H9 (cell line): ENCODE measurements at regions not wholly inside any gene's neighbourhood (a gene's known extent, or its start where the extent isn't known, plus 50 kb on each side); places are given as distances from the start of the nearest gene placed in this dataset.

Source experiments
- DNase-seq: peaks from one replicate; pipeline ENCODE4 v3.0.0-alpha.2; 2017
- H2AFZ ChIP-seq: one replicate; pipeline ENCODE4 v1.6.1; 2013; ENCODE audit warnings: mild to moderate bottlenecking, low read length, control low read depth, moderate library complexity
- H2AK5ac ChIP-seq: 2 replicates; pipeline ENCODE4 v1.6.1; 2013; ENCODE audit warnings: low read length, control low read depth, mixed read lengths; ENCODE audit not compliant: insufficient read length
- H2BK120ac ChIP-seq: one replicate; pipeline ENCODE4 v1.6.1; 2013; ENCODE audit warnings: low read depth, mild to moderate bottlenecking, low read length, control low read depth, inconsistent platforms; ENCODE audit not compliant: poor library complexity, severe bottlenecking
- H2BK12ac ChIP-seq: 2 replicates; pipeline ENCODE4 v1.6.1; 2013; ENCODE audit warnings: low read length, control low read depth, mixed read lengths, low read depth; ENCODE audit not compliant: insufficient read length
- H2BK15ac ChIP-seq: 2 replicates; pipeline ENCODE4 v1.6.1; 2013; ENCODE audit warnings: low read depth, low read length, control low read depth
- H2BK20ac ChIP-seq: one replicate; pipeline ENCODE4 v1.6.1; 2013; ENCODE audit warnings: low read depth, mild to moderate bottlenecking, low read length, control low read depth, inconsistent platforms; ENCODE audit not compliant: poor library complexity, severe bottlenecking
- H2BK5ac ChIP-seq: 2 replicates; pipeline ENCODE4 v1.6.1; 2013; ENCODE audit warnings: low read length, control low read depth, mixed read lengths; ENCODE audit not compliant: insufficient read length
- H3K14ac ChIP-seq: 2 replicates; pipeline ENCODE4 v1.6.1; 2013; ENCODE audit warnings: low read length, control low read depth; ENCODE audit not compliant: insufficient read depth
- H3K18ac ChIP-seq: 2 replicates; pipeline ENCODE4 v1.6.1; 2013; ENCODE audit warnings: low read depth, mild to moderate bottlenecking, mixed read lengths, low read length, control low read depth; ENCODE audit not compliant: insufficient read length
- H3K23ac ChIP-seq: 2 replicates; pipeline ENCODE4 v1.6.1; 2013; ENCODE audit warnings: low read length, control low read depth, mixed read lengths, low read depth; ENCODE audit not compliant: insufficient read length
- H3K23me2 ChIP-seq: 2 replicates; pipeline ENCODE4 v1.6.1; 2013; ENCODE audit warnings: low read depth, mild to moderate bottlenecking, mixed read lengths, low read length, control low read depth; ENCODE audit not compliant: insufficient read length, poor library complexity, severe bottlenecking
- H3K27ac ChIP-seq: 2 replicates; pipeline ENCODE4 v1.5.1; 2013; ENCODE audit warnings: low read length, control low read depth, mixed read lengths, low read depth; ENCODE audit not compliant: insufficient read length
- H3K27me3 ChIP-seq: 2 replicates; pipeline ENCODE4 v1.6.1; 2013; ENCODE audit warnings: low read length, control low read depth, inconsistent platforms; ENCODE audit not compliant: insufficient read depth
- H3K4ac ChIP-seq: 2 replicates; pipeline ENCODE4 v1.6.1; 2013; ENCODE audit warnings: low read depth, mild to moderate bottlenecking, control low read depth, inconsistent platforms, low read length, moderate library complexity
- H3K4me1 ChIP-seq: 2 replicates; pipeline ENCODE4 v1.6.1; 2013; ENCODE audit warnings: low read length, control low read depth, inconsistent platforms; ENCODE audit not compliant: insufficient read depth
- H3K4me2 ChIP-seq: 2 replicates; pipeline ENCODE4 v1.6.1; 2013; ENCODE audit warnings: low read length, control low read depth, mixed read lengths; ENCODE audit not compliant: insufficient read length, insufficient read depth
- H3K56ac ChIP-seq: 2 replicates; pipeline ENCODE4 v1.6.1; 2013; ENCODE audit warnings: low read depth, mild to moderate bottlenecking, mixed read lengths, low read length, control low read depth; ENCODE audit not compliant: insufficient read length
- H3K79me1 ChIP-seq: 2 replicates; pipeline ENCODE4 v1.6.1; 2013; ENCODE audit warnings: low read depth, mild to moderate bottlenecking, moderate library complexity, low read length, control low read depth, inconsistent platforms; ENCODE audit not compliant: insufficient read depth, poor library complexity, severe bottlenecking
- H3K79me2 ChIP-seq: 2 replicates; pipeline ENCODE4 v1.6.1; 2013; ENCODE audit warnings: low read length, control low read depth, inconsistent platforms; ENCODE audit not compliant: insufficient read depth
- H3K9ac ChIP-seq: 2 replicates; pipeline ENCODE4 v1.6.1; 2013; ENCODE audit warnings: low read length, control low read depth, mixed read lengths; ENCODE audit not compliant: insufficient read length; ENCODE audit errors: extremely low read depth
- H3K9me3 ChIP-seq: one replicate; pipeline ENCODE4 v1.6.1; 2013; ENCODE audit warnings: low read depth, low read length, inconsistent platforms; ENCODE audit not compliant: control insufficient read depth
- H3T11ph ChIP-seq: one replicate; pipeline ENCODE4 v1.6.1; 2013; ENCODE audit warnings: mild to moderate bottlenecking, low read length, control low read depth, inconsistent platforms
- H4K20me1 ChIP-seq: one replicate; pipeline ENCODE4 v1.6.1; 2013; ENCODE audit not compliant: control insufficient read depth, insufficient read length, insufficient read depth
- H4K5ac ChIP-seq: 2 replicates; pipeline ENCODE4 v1.6.1; 2013; ENCODE audit warnings: low read depth, mild to moderate bottlenecking, mixed read lengths, low read length, control low read depth; ENCODE audit not compliant: insufficient read length
- H4K8ac ChIP-seq: replicated peaks from 2 replicates; pipeline ENCODE4 v1.6.1; 2013; ENCODE audit warnings: low read length, control low read depth, mixed read lengths, low read depth; ENCODE audit not compliant: insufficient read length
- H4K91ac ChIP-seq: 2 replicates; pipeline ENCODE4 v1.6.1; 2013; ENCODE audit warnings: low read depth, mild to moderate bottlenecking, moderate library complexity, mixed read lengths, low read length, control low read depth; ENCODE audit not compliant: insufficient read length
- H3K27ac Mint-ChIP-seq, 3 experiments: 2 replicates in 2 of 3; 3 replicates in 1 of 3; pipeline ENCODE4 v1.8.0; 2020 to 2021; ENCODE audit warnings: mixed read lengths in 3 of 3, mild to moderate bottlenecking in 1 of 3, moderate library complexity in 1 of 3
- H3K27me3 Mint-ChIP-seq: 2 replicates; pipeline ENCODE4 v1.8.0; 2021; ENCODE audit warnings: low read depth, mild to moderate bottlenecking, moderate library complexity, mixed read lengths
- H3K36me3 Mint-ChIP-seq, 3 experiments: 2 replicates in 2 of 3; 3 replicates in 1 of 3; pipeline ENCODE4 v1.8.0; 2020 to 2021; ENCODE audit warnings: low read depth in 3 of 3, mixed read lengths in 3 of 3; ENCODE audit not compliant: insufficient read depth in 1 of 3
- H3K4me1 Mint-ChIP-seq, 2 experiments: 2 replicates each; pipeline ENCODE4 v1.8.0; 2020; ENCODE audit warnings: mixed read lengths in 2 of 2
- H3K4me3 Mint-ChIP-seq, 2 experiments: 2 replicates in 1 of 2; 3 replicates in 1 of 2; pipeline ENCODE4 v1.8.0; 2020 to 2021; ENCODE audit warnings: mild to moderate bottlenecking in 2 of 2, mixed read lengths in 2 of 2, moderate library complexity in 1 of 2
- H3K9me3 Mint-ChIP-seq, 2 experiments: 2 replicates in 1 of 2; 3 replicates in 1 of 2; pipeline ENCODE4 v1.8.0; 2020; ENCODE audit warnings: mild to moderate bottlenecking in 2 of 2, mixed read lengths in 2 of 2, moderate library complexity in 1 of 2
- CTCF ChIP-seq: fragments of 200-600 bp; sonication (generic); conservative IDR thresholded peaks from 3 replicates; pipeline ENCODE4 v1.8.0; 2021; ENCODE audit warnings: antibody characterized with exemption, mild to moderate bottlenecking
- WGBS: extraction: QIAGEN DNeasy Blood & Tissue Kit; methylation state at CpG from one replicate; pipeline ENCODE4 v1.1.7; 2013; ENCODE audit warnings: missing lambda C conversion rate, low lambda C conversion rate, mixed read lengths; ENCODE audit not compliant: insufficient read length; ENCODE audit errors: extremely low coverage; 5-methylcytosine and 5-hydroxymethylcytosine counted together

DNA sequence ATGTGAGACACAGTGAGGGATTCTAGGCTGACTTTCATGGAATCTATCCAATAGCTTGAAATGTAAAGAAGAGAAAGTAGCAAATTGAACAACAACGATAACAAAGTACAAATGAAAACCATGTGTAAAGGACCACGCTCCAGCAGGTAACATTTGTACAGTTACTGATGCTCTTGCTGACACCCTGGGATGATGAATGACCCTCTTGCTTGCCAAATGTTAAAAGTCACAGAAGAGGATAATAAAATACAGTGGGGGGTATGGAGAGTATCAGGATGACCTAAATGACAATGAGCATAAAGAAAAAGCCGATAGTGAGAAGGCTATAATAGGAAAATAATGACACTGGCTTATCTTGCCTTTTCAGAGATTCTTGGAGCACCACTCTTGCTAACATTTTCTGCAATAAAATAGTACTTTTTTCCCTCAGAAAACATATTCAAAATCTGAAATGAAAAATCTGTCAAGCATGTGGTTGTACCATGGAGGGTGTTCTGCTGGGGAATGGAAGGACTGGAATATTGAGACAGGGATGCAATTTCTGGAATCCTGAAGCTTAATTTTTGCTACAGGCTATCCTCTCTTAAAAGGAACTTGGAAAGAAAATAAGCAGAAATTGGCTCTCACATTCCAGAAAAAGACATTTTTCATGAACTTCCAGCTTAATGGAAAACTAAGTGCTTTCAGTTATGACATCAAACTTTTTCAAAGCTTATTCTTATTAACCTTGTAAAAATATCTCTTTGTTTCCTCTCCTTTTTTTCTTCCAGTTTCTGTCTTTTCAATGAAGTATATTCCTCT, 303.2 kb upstream of the GHITM start:
- Histone ChIP-seq H2AFZ (no peak overlapping the region), H3K18ac (no peak overlapping the region), H3K79me1 (no peaks in the 10 kb centered on the region), H3K14ac (no peak overlapping the region), H2AK5ac (no peak overlapping the region), H3K27ac (no peak overlapping the region), H3K27me3 (no peaks in the 10 kb centered on the region), H3K4ac (no peak overlapping the region), H3K23ac (no peak overlapping the region), H3K23me2 (no peaks in the 10 kb centered on the region), H2BK12ac (no peak overlapping the region), H2BK15ac (no peak overlapping the region), H4K20me1 (no peaks in the 10 kb centered on the region), H2BK5ac (no peak overlapping the region), H3K9ac (no peak overlapping the region), H3K9me3 (no peaks in the 10 kb centered on the region), H4K8ac (no peak overlapping the region), H3T11ph (no peak overlapping the region), H3K4me2 (no peak overlapping the region), H4K5ac (no peak overlapping the region), H3K79me2 (no peaks in the 10 kb centered on the region), H4K91ac (no peak overlapping the region), H3K4me1 (no peaks in the 10 kb centered on the region), H3K56ac (no peak overlapping the region), H2BK120ac (no peak overlapping the region), H2BK20ac (no peak overlapping the region)
- DNase-seq: no peak
- WGBS: no CpG with 5 or more reads among the region's 3 CpGs
- Mint-ChIP-seq H3K4me3 (no peak overlapping the region), H3K4me1 (no peaks in the 10 kb centered on the region), H3K27ac (no peak overlapping the region), H3K27me3 (no peaks in the 10 kb centered on the region; the same call in 1 of the 2 replicates), H3K9me3 (no peaks in the 10 kb centered on the region), H3K36me3 (no peaks in the 10 kb centered on the region)
- no peak for TF ChIP-seq CTCF
